Suprapubic skin (tissue), 3 donors: ENCODE measurements at regions not wholly inside any gene's neighbourhood (a gene's known extent, or its start where the extent isn't known, plus 50 kb on each side); places are given as distances from the start of the nearest gene placed in this dataset.

ENCODE experiments used
- EP300 ChIP-seq: sonication (generic); formaldehyde crosslinking; IDR thresholded peaks from one replicate; pipeline ENCODE4 v1.6.1; 2017; ENCODE audit warnings: antibody characterized with exemption
- TF ChIP-seq, protein P1 (sequence below), 2 donors: fragments of 200-600 bp in 1 of 2; fragments of 450-650 bp in 1 of 2; sonication (generic) in 1 of 2; IDR thresholded peaks; one replicate each; pipeline ENCODE4 v1.5.1; 2016 to 2019; ENCODE audit warnings: antibody characterized with exemption in 2 of 2, mild to moderate bottlenecking in 1 of 2, moderate library complexity in 1 of 2

DNA sequence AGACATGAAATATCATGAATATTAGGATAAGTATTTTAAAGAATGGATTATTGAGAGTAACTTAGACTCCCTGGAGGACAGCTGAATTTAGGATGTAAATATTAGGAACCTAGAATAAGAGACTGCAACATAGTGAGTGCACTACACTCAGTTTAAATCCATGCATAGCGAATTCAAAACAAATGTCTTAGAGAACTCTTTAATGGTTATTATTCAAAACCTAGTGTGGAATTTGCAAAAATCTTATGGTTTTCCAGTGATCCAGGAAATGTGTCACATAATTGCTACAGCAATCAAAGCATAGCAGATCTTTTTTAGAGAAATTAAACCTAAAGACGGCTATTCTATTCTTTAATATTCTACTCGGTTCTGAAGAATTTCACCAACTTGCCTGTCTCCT, 239.0 kb downstream of the TMX3 start:
- TF ChIP-seq, protein P1, sequence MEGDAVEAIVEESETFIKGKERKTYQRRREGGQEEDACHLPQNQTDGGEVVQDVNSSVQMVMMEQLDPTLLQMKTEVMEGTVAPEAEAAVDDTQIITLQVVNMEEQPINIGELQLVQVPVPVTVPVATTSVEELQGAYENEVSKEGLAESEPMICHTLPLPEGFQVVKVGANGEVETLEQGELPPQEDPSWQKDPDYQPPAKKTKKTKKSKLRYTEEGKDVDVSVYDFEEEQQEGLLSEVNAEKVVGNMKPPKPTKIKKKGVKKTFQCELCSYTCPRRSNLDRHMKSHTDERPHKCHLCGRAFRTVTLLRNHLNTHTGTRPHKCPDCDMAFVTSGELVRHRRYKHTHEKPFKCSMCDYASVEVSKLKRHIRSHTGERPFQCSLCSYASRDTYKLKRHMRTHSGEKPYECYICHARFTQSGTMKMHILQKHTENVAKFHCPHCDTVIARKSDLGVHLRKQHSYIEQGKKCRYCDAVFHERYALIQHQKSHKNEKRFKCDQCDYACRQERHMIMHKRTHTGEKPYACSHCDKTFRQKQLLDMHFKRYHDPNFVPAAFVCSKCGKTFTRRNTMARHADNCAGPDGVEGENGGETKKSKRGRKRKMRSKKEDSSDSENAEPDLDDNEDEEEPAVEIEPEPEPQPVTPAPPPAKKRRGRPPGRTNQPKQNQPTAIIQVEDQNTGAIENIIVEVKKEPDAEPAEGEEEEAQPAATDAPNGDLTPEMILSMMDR (IDR thresholded peaks at IDR 0.05): no peak
- TF ChIP-seq EP300: no peak
